Embryonic facial prominence (tissue), 1 donor: ENCODE measurements at regions not wholly inside any gene's neighbourhood (a gene's known extent, or its start where the extent isn't known, plus 50 kb on each side); places are given as distances from the start of the nearest gene placed in this dataset.

Experiments used
- DNase-seq: peaks from one replicate; pipeline ENCODE4 v3.0.0-alpha.2; 2016; ENCODE audit errors: extremely low spot score

DNA sequence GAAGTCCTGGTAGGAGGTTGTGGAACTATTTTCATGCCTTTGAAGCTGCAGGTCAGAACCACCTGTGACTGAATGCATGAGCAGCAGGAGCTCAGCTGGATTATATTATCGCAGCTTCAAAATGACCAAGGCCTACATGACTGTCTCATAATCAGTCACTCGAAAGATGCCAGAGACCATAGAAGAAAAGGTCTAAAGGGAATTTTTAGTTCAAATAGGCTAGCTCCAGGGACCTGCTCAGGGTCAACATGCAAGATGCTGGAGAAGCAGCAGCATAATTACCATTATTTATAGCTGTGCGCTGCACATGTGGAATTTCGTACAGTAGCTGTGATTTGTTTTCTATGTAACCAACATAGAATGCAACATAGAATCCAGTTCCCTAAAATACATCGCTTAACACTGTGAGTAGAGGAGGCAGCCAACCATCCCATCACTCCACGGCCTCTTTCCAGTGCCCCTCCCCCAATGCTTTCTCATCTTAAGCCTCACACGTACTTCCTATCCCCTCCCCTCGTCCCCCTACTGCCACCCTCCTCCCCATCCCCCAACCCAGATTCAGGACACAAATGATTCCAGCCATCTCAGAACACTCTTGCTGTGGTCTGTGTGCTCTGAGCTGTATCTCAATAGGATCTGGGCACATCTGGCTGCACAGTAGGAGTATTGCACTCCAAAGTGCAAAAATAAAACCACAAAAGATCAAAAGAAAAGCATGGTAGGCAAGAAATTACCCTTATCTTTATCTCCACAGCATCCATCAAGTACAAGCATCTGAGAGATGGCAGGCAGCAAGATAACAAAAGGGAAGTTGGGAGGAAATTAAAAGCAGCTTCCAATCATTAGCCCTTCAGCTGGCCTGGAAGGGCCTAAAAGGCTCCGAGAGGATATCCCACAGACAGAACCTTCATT is 352.8 kb upstream of the SEMA6D start:
- no peak for DNase-seq

DNA sequence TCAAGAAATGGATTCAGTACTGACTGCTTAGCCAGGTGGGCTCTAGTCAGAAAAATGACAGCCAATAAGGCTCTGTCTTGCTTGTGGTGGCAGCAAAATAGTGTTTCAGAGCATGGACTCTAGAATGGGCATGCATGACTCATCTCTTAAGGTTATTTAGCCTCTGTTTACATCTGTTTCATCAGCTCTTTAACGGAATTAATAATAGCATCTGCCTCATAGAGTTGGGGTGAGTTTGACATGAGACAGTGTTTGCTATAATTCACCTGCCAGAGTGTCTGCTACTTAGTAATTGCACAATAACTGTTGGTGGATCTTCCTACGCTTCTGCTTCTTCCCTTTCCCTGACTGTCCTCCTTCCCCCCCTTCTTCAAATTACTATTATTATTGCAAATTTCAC is 350.4 kb upstream of the SEMA6D start:
- no peak for DNase-seq

DNA sequence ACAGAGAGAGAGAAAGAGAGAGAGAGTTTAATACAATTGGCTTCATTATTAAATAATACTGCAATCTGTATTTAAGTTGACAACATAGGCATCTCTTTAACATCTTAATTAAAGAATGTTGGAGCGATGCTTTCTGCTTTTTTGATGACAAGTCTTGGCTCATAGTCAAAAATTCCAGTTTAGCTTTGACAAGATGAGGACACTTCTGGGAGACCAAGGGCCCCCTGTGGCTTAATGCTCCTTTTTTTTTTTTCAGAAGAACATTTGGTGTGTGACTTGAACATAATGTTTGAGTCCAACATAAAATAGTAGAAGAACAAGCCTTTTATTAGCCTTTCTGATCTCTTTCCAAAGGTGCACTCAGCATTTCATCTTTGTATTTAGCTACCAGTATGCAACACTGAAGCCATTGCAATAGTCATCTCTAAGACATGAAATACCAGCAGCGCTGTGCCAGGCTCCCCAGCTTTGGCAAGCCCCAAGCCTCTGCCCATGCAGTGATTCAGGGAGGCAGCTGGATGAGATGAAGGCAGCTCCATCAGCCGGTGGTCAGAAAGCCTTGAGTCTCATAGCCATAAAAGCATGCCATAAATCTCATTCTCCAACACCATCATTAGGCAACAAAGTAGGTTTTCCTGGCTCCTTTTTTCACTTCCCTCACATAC is 349.4 kb upstream of the SEMA6D start:
- DNase-seq, result no peak

DNA sequence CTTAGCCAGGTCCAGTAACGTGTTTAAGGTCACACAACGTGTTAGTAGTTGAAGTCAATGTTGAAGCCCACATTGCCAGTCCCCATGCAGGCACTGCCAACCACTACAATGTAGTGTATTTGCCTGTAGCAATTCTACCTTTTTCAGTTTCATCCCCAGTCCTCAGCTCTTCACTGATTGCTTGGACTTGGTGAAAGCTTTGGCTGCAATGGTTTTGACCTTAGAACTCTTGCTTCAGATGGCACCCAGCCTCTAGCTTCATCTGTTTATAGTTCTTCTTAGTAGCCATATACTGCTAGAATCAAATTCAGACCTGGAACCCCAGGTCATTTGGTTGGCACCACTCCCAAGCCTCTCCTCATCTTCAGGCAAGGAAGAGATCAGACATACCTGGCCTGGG is 345.4 kb upstream of the SEMA6D start:
- DNase-seq, result no peak

DNA sequence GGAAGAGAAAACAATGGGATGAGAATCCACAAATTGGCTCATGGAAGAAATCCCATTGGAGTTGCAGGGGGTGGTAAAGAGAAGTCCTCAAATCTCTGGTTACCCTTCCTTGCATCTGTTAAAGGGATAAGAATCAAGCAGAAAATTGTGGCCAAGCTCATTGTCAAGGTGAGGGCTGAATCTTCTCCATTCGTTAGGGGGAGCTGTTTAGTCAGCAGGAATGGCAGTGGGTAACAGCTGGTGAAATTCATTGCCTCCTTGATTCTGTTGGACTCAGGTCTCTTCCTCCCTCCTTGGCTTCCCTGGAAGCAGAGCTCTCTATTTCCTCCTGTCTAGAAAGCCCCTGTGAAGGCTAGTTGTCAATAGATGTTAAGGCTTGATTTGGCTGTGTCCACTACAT is 343.1 kb upstream of the SEMA6D start:
- DNase-seq, result no peak

DNA sequence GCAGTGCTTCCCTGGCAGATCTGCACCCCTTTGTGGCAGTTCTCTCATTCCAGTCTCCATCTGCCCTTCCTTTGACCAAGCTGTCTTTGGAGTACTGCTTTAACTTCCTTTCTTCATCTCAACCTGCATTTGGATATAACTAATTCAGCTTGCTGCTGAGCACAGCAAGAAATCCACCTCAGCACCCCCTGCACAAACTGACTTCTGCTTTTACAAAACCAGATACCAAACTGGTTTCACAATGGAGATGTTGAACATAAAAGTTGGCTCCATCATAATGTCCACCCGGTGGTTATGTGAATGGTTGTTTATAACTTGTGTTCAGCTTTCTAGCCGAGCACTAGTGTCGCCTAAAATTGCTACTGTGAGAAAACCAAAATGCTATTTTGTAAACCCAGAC is 341.1 kb upstream of the SEMA6D start:
- DNase-seq, result no peak

DNA sequence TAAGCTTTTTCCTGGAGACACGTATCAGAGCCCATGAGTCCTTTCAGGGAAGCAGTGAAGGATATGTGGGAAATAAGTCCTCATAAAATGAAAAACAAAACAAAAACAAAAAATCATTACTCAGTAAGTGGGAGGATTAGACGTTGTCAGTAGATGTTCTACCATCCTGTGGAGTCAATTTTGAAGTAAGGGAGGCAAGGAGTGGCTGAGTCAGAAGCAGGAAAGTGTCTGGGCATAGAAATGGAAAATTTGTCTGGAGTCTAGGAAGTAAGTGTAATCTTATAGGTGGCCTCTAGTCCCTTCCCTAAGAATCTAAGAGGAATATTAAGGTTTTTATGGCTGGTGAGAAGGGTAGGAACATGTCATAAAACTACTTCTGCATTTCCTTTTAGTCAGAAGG is 339.8 kb upstream of the SEMA6D start:
- no peak for DNase-seq

DNA sequence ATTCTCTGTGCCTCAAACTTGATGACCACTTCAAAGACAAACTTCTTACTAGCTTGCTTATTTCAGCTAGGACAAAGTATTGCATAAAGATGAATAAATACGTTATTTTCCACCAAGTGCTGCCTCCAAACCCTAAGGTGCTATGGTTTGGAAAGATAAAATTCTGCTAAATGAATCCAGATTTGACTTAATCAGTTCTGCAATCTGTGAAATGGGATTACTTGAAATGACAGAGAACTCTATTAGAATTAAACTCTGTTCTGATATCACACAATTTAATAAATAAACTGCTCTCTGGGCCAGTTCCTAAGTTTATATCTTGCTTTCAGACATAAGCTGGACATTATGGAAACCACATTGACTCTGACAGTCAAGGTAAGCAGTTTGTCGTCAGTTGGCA is 338.8 kb upstream of the SEMA6D start:
- no peak for DNase-seq

DNA sequence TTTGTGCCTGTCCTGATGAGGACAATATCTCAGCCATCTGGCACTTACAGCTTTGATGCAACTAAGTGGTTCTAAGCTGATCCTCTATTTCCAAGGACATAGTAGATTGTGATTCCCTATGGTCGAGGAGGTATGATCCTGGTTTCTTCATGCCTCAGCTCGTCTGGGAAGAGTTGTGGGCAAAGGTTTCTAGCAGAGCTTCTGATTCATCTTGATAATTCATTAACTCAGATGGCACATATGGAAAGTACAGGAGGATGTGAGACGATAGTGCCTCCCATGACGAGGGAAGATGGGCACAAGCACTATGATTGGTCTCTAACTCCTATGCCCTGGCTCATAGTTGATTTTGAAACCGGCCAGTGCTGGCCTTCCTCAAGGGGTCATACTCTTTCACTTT is 334.2 kb upstream of the SEMA6D start:
- DNase-seq, result no peak

DNA sequence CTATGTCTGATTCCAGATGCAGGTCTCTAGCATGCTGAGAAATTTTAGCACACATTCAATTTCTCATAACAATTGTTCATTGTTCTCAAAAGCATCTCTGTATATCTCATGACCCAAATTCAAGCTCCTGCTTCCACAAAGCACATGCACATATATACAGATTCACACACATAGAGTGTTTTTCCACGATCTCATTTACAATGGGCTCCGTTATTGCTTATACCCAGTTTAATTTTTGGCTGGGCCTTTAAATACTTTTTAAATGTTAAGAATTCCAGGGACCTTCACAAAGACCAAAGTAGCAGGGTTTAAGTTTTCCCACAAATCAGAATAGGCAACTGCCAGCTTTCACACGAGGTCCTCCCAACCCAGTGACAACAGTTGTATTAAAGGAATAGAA is 333.5 kb upstream of the SEMA6D start:
- DNase-seq, result no peak

DNA sequence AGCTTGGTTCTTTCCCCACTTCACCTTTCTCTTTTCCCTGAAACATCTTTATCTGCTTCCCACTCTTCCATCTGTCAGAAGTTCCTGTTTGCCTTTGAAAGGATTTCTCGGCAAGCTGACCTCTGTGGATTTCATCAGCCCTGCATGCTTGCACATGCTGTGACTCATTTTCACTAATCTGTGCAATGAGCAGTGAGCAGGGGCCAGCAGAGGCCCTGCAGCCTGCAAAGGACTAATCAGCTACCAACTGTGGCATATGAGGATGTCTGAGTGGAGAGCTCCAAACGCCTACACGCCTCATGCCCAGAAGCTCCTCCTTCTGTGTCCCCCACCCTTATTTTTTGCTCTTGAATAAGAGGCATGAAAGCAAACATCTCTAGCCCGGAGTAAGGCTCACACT is 333.0 kb upstream of the SEMA6D start:
- no peak for DNase-seq

DNA sequence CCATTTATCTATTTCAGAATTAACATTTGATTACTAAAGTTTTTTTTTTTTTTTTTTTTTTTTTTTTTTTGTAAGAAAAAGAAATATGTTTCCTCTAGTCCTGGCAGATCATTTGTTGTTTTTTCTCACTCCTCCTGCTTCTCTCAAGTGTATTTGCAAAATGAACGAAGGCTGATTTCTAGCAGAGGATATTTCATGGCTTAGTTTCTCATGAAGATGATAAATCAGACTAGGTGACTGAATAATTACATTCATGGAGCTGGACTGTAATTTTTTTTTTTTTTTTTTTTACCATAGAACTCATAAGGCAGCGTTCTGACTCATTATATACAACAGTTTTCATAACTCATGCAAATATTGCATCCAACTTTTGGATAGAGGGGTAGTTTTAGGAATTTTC is 332.5 kb upstream of the SEMA6D start:
- DNase-seq, result no peak

DNA sequence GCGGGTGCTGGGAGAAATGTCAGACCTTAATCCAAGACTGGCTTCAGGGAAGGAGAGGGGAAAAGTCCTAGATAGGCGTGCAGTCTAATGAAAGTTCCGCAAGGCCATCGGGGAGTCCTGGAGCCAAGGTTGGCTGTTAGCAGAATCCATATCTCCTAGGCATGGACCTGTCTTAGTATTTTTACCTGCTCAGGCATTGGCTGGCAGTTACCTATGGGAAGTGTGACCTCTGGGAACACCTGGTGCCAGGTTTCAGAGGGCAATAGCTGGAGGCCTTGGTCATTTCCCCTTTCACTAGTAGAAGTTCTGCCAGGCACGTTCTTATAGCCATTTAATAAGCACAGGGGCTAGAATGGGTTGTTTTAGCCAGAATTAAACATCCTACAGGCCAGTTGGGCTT is 330.8 kb upstream of the SEMA6D start:
- DNase-seq, result no peak

DNA sequence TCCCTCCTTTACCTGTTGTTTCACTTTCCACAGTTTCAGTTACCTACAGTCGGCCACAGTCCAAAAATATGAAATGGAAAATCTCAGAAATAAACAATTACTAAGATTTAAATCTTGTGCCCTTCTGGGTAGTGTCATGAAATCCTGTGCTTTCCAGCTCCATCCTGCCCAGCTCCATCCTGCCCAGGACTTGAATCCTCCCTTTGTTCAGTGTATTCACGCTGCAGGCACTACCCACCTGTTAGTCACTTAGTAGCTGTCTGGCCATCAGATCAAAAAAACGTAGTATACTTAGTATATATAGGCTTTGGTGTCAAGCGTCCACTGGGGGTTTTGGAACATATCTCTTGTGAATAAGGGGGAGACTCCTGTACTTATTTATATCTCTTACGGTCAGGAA is 329.0 kb upstream of the SEMA6D start:
- no peak for DNase-seq

DNA sequence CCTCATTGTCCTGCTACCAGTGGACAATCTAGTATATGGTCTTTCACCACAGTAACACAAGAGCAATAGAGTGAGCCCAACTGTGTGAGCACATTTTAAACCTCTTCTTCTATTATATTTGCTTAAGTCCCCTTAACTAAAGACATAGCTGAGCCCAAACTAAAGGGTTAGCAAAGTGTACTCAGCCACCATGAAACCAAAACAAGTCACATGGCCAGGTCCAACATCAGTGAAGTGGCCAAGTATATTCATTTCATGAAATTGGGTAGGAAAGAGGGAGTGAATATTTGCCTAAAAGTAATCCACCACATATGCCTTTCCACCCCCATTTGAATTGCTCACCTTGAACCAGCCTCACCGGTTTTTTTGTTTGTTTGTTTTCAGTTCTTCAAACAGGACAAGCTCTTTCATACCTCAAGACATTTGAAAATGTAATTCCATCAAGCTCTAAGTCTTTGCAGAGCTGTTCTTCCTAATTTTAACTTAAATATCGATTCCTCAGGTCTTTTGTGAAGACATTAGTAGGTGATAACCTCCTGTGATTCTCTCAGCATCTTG is 327.0 kb upstream of the SEMA6D start:
- DNase-seq, result no peak

DNA sequence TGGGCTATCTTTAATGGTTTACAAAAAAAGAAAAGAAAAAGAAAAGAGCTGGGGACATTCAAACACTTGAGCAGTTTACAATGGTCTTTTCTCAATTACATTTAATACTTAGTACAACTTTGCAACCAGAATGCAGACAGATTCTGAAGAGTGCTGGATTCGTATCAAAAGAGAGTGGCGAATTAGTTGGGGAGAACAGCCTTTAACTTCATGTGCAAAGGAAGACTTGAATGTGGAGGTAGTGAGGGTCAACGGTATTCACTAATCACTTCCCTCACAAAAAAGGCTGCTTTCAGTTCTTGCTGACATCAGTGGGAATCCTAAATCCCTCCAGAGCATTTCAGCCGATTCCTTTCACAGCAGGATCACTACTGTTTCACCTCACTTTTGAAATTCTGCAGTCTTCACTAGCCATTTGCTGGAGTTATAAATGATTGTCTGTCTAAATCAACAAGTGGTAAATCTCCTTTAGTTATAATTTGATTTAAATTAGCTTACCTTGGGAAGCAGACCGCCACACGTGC is 323.0 kb upstream of the SEMA6D start:
- DNase-seq, result no peak

DNA sequence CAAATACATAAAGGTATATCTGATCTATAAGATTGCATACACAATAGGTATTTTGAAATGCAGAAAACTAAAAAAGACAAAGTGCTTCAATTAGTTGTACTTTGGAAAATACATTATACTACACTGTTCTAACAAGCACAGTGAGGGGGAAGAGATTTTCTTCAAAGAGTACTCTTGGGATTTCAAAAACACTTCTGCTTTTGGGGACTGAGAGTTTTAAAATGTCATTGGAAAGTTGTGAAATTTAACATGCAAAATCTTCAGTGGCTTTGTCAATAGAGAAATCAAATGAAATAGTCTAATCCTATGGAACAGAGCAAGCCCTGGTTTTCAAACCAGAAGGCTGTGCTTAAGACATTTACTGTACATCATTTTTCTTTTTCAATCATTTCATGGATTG is 322.2 kb upstream of the SEMA6D start:
- DNase-seq, result no peak

DNA sequence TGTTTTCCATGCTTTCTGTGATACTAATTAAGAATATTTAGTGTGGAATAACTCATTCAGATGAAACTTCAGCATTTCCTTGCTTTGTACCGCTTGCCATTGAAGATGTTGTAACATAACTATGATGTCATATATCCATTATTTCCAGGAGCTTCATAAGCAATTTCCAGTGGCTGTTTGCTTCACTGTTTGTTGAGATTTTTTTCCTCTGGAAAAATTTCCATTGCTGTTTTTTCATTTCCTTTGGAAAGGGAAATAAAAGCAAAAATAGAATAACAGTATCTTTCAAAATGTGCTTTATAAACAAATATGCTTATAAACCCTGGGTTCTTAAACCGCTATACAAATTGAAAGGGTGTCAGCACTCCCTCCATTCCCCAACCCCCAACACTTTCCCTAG is 319.6 kb upstream of the SEMA6D start:
- no peak for DNase-seq

DNA sequence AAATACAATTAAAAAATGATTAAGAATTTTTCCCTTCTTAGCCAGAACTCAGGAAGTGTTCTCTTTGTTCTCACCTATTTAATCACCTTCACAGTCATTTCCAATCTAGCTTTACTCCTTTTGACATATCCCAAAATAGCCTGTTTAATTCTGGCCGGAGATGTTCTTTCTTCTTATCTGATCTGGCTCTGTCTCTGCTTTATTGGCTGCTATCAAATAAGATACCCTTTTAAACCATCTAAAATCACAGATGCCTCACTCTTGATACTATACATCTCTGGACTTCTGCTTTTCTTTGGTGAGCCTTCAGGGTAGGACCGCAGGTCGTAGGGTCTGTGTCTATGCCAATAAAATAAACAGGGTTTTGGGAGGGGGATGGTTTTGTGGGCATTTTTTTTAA is 319.2 kb upstream of the SEMA6D start:
- DNase-seq, result no peak

DNA sequence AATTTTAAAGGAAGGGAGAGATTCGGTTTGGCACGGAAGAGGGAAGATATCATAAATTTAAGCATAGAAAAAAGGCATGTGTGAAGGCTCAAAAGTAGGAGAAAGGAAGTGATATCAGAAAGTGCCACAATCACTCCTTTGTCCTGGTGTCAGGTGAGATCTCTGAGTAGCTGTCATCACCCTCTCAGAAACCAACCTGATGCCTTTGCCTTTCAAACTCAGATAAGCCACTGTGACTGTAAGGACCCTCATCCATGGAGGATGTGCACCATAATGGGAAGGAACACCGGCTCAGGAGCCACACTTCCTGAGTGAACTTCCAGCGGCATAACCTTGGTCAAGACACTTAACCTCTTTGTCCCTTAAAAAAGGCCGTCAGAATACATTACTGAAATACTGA is 318.7 kb upstream of the SEMA6D start:
- DNase-seq, result no peak

DNA sequence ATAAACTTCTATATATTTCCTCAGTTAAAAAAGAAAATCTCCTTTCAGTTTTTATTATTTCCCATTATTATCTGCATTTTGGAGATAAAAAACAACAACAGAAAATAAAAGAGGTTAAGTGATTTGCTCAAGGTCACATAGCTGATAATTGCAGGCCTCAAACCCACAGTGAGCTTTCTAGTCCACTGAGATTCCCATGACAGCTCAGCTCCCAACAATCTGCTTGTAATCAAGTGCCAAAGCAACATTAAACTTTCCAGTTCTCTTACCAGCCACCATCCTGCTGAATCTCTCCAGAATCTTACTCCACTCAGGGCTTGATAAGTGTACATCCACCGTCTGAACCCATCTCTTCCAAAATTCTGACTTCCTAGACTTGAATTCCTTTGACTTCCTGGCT is 318.2 kb upstream of the SEMA6D start:
- no peak for DNase-seq

DNA sequence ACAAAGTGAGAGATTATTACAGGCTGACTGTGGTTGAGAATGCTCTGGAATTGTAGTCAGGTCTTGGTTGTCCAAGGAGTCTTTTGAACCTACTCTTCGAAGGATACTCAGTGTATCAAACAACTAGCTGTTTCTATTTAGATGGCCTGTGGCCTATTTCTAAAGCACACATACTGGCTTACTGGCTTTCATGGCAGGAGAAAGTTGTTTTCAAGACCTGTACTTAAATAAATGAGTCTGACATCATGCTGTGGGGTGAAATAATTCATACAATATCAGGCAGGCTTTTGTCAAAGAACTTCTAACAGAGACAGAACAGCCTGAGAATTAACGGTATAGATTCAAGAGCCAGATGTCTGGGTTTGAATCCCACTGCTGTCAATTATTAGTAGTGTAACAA is 316.7 kb upstream of the SEMA6D start:
- no peak for DNase-seq

DNA sequence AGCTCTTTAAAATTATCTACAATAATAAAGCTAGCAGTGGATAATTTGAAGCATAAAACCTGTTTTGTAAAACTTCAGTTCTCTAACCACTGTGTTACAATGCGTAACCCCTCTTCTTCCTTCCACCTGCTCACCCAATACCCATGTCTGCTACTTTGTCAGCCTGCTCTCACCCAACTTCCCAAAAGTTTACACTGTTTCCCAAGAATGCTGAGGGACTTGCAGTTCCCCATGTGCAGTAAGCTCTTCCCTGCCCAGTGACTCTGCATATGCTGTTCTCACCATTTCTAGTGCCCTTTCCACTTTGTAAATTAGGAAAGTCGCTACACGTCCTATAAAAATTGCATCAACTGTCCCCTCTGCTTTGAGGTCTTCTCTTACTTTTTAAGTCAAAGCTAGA is 315.9 kb upstream of the SEMA6D start:
- DNase-seq, result no peak
